ENCODE measurements at regions not wholly inside any gene's neighbourhood (a gene's known extent, or its start where the extent isn't known, plus 50 kb on each side); places are given as distances from the start of the nearest gene placed in this dataset.

- Histone ChIP-seq H3K27ac (ENCODE audit: low read depth, low read length) (no peak overlapping the region), H3K4me1 (ENCODE audit: control insufficient read depth, insufficient read depth, low read length) (no peaks in the 10 kb centered on the region), H3K9ac (ENCODE audit: extremely low read depth, low read length, poor library complexity, severe bottlenecking) (no peak overlapping the region), H3K27me3 (ENCODE audit: control insufficient read depth, insufficient read depth, low read length, poor library complexity, severe bottlenecking) (no peaks in the 10 kb centered on the region), H3K4me3 (ENCODE audit: low read length) (no peak overlapping the region), H3K36me3 (ENCODE audit: control insufficient read depth, insufficient read depth, low read length) (no peaks in the 10 kb centered on the region), H3K9me3 (ENCODE audit: control insufficient read depth, low read length) (no peaks in the 10 kb centered on the region)
- DNase-seq, result no peak
- no peak overlapping the region for H3K27ac Mint-ChIP-seq
- no peaks in the 10 kb centered on the region for H3K27me3 Mint-ChIP-seq (ENCODE audit: insufficient read depth)
- H3K4me1 Mint-ChIP-seq, result no peaks in the 10 kb centered on the region
- no peak overlapping the region for H3K4me3 Mint-ChIP-seq
- 94 to 97% methylated on average over 2 of the region's 2 CpGs for WGBS, 2 experiments (ENCODE audit: insufficient coverage in 1 of 2, insufficient read length in 1 of 2)
- TF ChIP-seq, protein P1, sequence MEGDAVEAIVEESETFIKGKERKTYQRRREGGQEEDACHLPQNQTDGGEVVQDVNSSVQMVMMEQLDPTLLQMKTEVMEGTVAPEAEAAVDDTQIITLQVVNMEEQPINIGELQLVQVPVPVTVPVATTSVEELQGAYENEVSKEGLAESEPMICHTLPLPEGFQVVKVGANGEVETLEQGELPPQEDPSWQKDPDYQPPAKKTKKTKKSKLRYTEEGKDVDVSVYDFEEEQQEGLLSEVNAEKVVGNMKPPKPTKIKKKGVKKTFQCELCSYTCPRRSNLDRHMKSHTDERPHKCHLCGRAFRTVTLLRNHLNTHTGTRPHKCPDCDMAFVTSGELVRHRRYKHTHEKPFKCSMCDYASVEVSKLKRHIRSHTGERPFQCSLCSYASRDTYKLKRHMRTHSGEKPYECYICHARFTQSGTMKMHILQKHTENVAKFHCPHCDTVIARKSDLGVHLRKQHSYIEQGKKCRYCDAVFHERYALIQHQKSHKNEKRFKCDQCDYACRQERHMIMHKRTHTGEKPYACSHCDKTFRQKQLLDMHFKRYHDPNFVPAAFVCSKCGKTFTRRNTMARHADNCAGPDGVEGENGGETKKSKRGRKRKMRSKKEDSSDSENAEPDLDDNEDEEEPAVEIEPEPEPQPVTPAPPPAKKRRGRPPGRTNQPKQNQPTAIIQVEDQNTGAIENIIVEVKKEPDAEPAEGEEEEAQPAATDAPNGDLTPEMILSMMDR (conservative IDR thresholded peaks at IDR 0.05), result no peak
- no peaks in the 10 kb centered on the region for H3K36me3 Mint-ChIP-seq (ENCODE audit: low read depth)
- H3K9me3 Mint-ChIP-seq, result no peaks in the 10 kb centered on the region
Measured at GRCh38 chr20:40926928-40927327, 101.7 kb upstream of the TOP1 start.

DNA sequence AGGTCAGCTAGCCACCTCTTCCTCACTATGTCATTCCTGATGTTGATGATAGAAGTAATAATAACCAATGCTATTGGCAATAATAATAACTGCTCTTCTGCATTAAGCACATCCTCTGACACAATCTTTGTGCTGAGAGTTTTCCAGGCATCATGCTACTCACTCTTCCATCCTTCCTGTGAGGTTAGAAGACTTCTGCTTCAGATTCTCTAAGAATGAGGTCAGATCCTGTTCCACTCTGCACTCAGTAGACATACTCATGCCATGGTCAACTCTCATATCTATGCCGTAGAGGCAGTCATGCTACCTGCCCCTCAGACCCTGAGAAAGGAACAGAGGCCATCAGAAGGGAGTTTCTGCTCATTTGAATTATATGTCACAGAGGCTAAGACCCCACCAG, 98.1 kb upstream of the TOP1 start:
- no peaks in the 10 kb centered on the region for H3K9me3 ChIP-seq (ENCODE audit: control insufficient read depth, low read length)
- H3K27me3 Mint-ChIP-seq (ENCODE audit: insufficient read depth), result no peaks in the 10 kb centered on the region
- H3K27ac ChIP-seq (ENCODE audit: low read depth, low read length), result no peak overlapping the region
- no peaks in the 10 kb centered on the region for H3K27me3 ChIP-seq (ENCODE audit: control insufficient read depth, insufficient read depth, low read length, poor library complexity, severe bottlenecking)
- H3K9ac ChIP-seq (ENCODE audit: extremely low read depth, low read length, poor library complexity, severe bottlenecking), result no peak overlapping the region
- H3K9me3 Mint-ChIP-seq, result no peaks in the 10 kb centered on the region
- no peaks in the 10 kb centered on the region for H3K36me3 ChIP-seq (ENCODE audit: control insufficient read depth, insufficient read depth, low read length)
- WGBS, 2 experiments (ENCODE audit: insufficient coverage in 1 of 2, insufficient read length in 1 of 2), result 97 to 100% methylated on average over 1 of the region's 1 CpG
- H3K4me3 ChIP-seq (ENCODE audit: low read length), result no peak overlapping the region
- no peak overlapping the region for H3K27ac Mint-ChIP-seq
- no peak overlapping the region for H3K4me3 Mint-ChIP-seq
- H3K4me1 Mint-ChIP-seq, result no peaks in the 10 kb centered on the region
- TF ChIP-seq, protein P1 (conservative IDR thresholded peaks at IDR 0.05), result no peak
- H3K4me1 ChIP-seq (ENCODE audit: control insufficient read depth, insufficient read depth, low read length), result no peaks in the 10 kb centered on the region
- H3K36me3 Mint-ChIP-seq (ENCODE audit: low read depth), result no peaks in the 10 kb centered on the region
- no peak for DNase-seq

GRCh38 chr20:40931410-40932044, 97.1 kb upstream of the TOP1 start:
- no peaks in the 10 kb centered on the region for H3K27me3 Mint-ChIP-seq (ENCODE audit: insufficient read depth)
- Histone ChIP-seq H3K9ac (ENCODE audit: extremely low read depth, low read length, poor library complexity, severe bottlenecking) (no peak overlapping the region), H3K36me3 (ENCODE audit: control insufficient read depth, insufficient read depth, low read length) (no peaks in the 10 kb centered on the region), H3K4me1 (ENCODE audit: control insufficient read depth, insufficient read depth, low read length) (no peaks in the 10 kb centered on the region), H3K9me3 (ENCODE audit: control insufficient read depth, low read length) (no peaks in the 10 kb centered on the region), H3K27me3 (ENCODE audit: control insufficient read depth, insufficient read depth, low read length, poor library complexity, severe bottlenecking) (no peaks in the 10 kb centered on the region), H3K4me3 (ENCODE audit: low read length) (no peak overlapping the region), H3K27ac (ENCODE audit: low read depth, low read length) (no peak overlapping the region)
- no peaks in the 10 kb centered on the region for H3K9me3 Mint-ChIP-seq
- H3K4me1 Mint-ChIP-seq, result no peaks in the 10 kb centered on the region
- H3K4me3 Mint-ChIP-seq, result no peak overlapping the region
- 86 to 90% methylated on average over 1 to 4 of the region's 4 CpGs for WGBS, 2 experiments (ENCODE audit: insufficient coverage in 1 of 2, insufficient read length in 1 of 2)
- no peak overlapping the region for H3K27ac Mint-ChIP-seq
- no peak for DNase-seq
- no peaks in the 10 kb centered on the region for H3K36me3 Mint-ChIP-seq (ENCODE audit: low read depth)
- TF ChIP-seq, protein P1 (conservative IDR thresholded peaks at IDR 0.05), result no peak
